ENCODE measurements at regions not wholly inside any gene's neighbourhood (a gene's known extent, or its start where the extent isn't known, plus 50 kb on each side); places are given as distances from the start of the nearest gene placed in this dataset.

DNA sequence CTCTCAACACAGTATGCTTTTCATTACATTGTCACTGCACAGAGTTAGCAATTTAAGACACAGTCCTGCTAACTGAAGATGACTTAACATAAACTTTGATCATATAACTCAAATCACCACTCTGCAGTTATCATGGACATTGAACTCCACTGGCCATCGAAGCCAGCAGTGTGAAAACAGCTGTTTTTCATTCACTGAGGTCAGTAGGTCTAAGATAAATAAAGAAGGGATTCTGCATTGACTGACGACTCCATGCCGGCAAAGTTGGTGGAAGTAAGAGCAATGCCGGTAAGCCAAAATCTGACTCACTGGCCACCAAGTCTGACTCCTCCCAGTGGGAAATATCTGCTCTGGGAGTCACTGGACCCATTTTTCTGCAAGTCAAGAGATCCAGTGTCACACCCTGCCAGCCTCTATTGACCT is 449.9 kb upstream of the ANKRD30A start:
- H3K9me2 ChIP-seq (replicated peaks; ENCODE audit: insufficient read depth, low read length) = no peaks in the 10 kb centered on the region
- H3K4me2 ChIP-seq (ENCODE audit: low read depth, low read length) = no peak overlapping the region
- no peaks in the 10 kb centered on the region for H4K20me1 ChIP-seq (ENCODE audit: insufficient read depth, low read length)
- H3K36me3 ChIP-seq (replicated peaks; ENCODE audit: insufficient read depth, low read length) = no peaks in the 10 kb centered on the region
- no peaks in the 10 kb centered on the region for H3F3A ChIP-seq (ENCODE audit: insufficient read depth, low read length)
- H3K9me3 ChIP-seq (replicated peaks; ENCODE audit: insufficient read depth, low read length) = no peaks in the 10 kb centered on the region
- no peak overlapping the region for H2AFZ ChIP-seq (ENCODE audit: low read length)
- H3K27me3 ChIP-seq (replicated peaks; ENCODE audit: insufficient read depth, low read length) = no peaks in the 10 kb centered on the region
- H3K27ac ChIP-seq (ENCODE audit: low read length) = no peak overlapping the region
- DNase-seq = no peak
- TF ChIP-seq, protein P1, sequence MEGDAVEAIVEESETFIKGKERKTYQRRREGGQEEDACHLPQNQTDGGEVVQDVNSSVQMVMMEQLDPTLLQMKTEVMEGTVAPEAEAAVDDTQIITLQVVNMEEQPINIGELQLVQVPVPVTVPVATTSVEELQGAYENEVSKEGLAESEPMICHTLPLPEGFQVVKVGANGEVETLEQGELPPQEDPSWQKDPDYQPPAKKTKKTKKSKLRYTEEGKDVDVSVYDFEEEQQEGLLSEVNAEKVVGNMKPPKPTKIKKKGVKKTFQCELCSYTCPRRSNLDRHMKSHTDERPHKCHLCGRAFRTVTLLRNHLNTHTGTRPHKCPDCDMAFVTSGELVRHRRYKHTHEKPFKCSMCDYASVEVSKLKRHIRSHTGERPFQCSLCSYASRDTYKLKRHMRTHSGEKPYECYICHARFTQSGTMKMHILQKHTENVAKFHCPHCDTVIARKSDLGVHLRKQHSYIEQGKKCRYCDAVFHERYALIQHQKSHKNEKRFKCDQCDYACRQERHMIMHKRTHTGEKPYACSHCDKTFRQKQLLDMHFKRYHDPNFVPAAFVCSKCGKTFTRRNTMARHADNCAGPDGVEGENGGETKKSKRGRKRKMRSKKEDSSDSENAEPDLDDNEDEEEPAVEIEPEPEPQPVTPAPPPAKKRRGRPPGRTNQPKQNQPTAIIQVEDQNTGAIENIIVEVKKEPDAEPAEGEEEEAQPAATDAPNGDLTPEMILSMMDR (IDR thresholded peaks at IDR 0.05; ENCODE audit: low read length) = no peak
- no peak for TF ChIP-seq EZH2 (optimal IDR thresholded peaks at IDR 0.05; ENCODE audit: low read depth, low read length)
- TF ChIP-seq EZH2phosphoT487 (IDR thresholded peaks at IDR 0.05; ENCODE audit: low read length) = no peak
- H3K4me3 ChIP-seq (ENCODE audit: low read length) = no peak overlapping the region
- no peaks in the 10 kb centered on the region for H3K79me2 ChIP-seq (ENCODE audit: low read length)
- H3K9ac ChIP-seq (ENCODE audit: low read length) = no peak overlapping the region
- H3K4me1 ChIP-seq (ENCODE audit: low read length) = no peaks in the 10 kb centered on the region

DNA sequence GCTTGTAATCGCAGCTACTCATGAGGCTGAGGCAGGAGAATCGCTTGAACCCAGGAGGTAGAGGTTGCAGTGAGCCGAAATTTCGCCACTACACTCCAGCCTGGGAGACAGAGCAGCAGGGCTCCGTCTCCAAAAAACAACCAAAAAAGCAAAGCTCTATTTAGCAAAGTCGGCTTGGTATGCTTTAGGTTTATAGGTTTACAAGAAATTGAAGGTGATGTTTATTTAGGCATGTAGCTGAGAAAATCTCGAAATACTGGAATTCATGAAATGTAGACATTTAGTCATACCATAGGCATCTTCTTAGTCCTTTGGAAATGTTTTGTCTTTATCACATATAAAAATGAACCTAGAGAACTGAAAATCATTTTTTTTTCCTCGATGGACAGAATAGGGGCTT is 453.8 kb upstream of the ANKRD30A start:
- no peaks in the 10 kb centered on the region for H3F3A ChIP-seq (ENCODE audit: insufficient read depth, low read length)
- no peaks in the 10 kb centered on the region for H3K36me3 ChIP-seq (replicated peaks; ENCODE audit: insufficient read depth, low read length)
- H3K9ac ChIP-seq (ENCODE audit: low read length) = no peak overlapping the region
- H3K79me2 ChIP-seq (ENCODE audit: low read length) = no peaks in the 10 kb centered on the region
- no peaks in the 10 kb centered on the region for H4K20me1 ChIP-seq (ENCODE audit: insufficient read depth, low read length)
- H3K4me2 ChIP-seq (ENCODE audit: low read depth, low read length) = no peak overlapping the region
- H3K4me1 ChIP-seq (ENCODE audit: low read length) = no peaks in the 10 kb centered on the region
- no peaks in the 10 kb centered on the region for H3K9me3 ChIP-seq (replicated peaks; ENCODE audit: insufficient read depth, low read length)
- H2AFZ ChIP-seq (ENCODE audit: low read length) = no peak overlapping the region
- DNase-seq = no peak
- no peaks in the 10 kb centered on the region for H3K27me3 ChIP-seq (replicated peaks; ENCODE audit: insufficient read depth, low read length)
- TF ChIP-seq, protein P1 (IDR thresholded peaks at IDR 0.05; ENCODE audit: low read length) = no peak
- TF ChIP-seq EZH2 (optimal IDR thresholded peaks at IDR 0.05; ENCODE audit: low read depth, low read length) (no peak), EZH2phosphoT487 (IDR thresholded peaks at IDR 0.05; ENCODE audit: low read length) (no peak)
- no peak overlapping the region for H3K4me3 ChIP-seq (ENCODE audit: low read length)
- H3K27ac ChIP-seq (ENCODE audit: low read length) = no peak overlapping the region
- no peaks in the 10 kb centered on the region for H3K9me2 ChIP-seq (replicated peaks; ENCODE audit: insufficient read depth, low read length)

DNA sequence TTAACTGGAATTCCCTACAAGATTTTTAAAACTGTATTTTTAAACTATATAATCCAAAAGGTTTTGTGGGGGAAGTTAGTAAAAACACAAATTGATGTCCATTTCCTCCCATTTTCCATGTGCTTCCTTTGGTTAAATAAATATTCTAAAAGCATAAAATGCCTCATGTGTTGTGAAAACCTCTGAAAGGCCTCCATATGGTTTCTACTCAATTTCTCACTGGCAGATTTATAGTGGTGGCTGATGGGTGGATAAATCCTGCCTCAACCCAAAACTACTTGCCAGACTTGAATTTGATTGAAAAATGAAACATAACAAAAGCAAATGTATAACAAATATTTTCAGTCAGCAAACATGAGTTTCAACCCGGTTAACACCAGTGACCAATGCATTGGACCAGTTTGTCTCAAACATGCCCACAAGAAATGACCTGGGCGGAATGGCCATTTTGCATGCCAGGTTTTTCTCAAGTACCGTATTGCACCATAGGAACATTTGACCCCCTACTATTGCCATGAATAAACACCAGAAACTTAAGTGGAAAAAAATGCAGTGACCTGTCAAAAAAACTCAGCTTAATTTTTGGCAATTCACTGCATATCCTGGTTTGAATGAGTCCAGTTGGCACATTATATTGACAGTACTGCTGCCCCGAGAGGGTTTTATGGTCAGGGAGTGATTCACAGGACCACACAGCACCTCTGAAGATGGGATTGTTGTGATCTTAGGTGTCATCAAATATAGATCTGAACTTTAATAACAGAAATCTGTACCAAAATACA is 454.6 kb upstream of the ANKRD30A start:
- Histone ChIP-seq H3K36me3 (replicated peaks; ENCODE audit: insufficient read depth, low read length) (no peaks in the 10 kb centered on the region), H3K9ac (ENCODE audit: low read length) (no peak overlapping the region), H2AFZ (ENCODE audit: low read length) (no peak overlapping the region), H3K4me2 (ENCODE audit: low read depth, low read length) (no peak overlapping the region), H3K9me3 (replicated peaks; ENCODE audit: insufficient read depth, low read length) (no peaks in the 10 kb centered on the region), H3K9me2 (replicated peaks; ENCODE audit: insufficient read depth, low read length) (no peaks in the 10 kb centered on the region), H4K20me1 (ENCODE audit: insufficient read depth, low read length) (no peaks in the 10 kb centered on the region), H3F3A (ENCODE audit: insufficient read depth, low read length) (no peaks in the 10 kb centered on the region), H3K79me2 (ENCODE audit: low read length) (no peaks in the 10 kb centered on the region), H3K27ac (ENCODE audit: low read length) (no peak overlapping the region), H3K4me3 (ENCODE audit: low read length) (no peak overlapping the region), H3K27me3 (replicated peaks; ENCODE audit: insufficient read depth, low read length) (no peaks in the 10 kb centered on the region), H3K4me1 (ENCODE audit: low read length) (no peaks in the 10 kb centered on the region)
- TF ChIP-seq EZH2phosphoT487 (IDR thresholded peaks at IDR 0.05; ENCODE audit: low read length) (no peak), EZH2 (optimal IDR thresholded peaks at IDR 0.05; ENCODE audit: low read depth, low read length) (no peak)
- TF ChIP-seq, protein P1 (IDR thresholded peaks at IDR 0.05; ENCODE audit: low read length) = no peak
- DNase-seq = no peak

All from MM.1S (cell line).